Activated CD4-positive, alpha-beta T cell treated with anti-CD3 and anti-CD28 coated beads, Interleukin-2, amount 50 U/mL, for 48 hours (primary cell): ENCODE measurements at regions not wholly inside any gene's neighbourhood (a gene's known extent, or its start where the extent isn't known, plus 50 kb on each side); places are given as distances from the start of the nearest gene placed in this dataset.
"Not testable (repeated sequence)": the region's sequence is repeated elsewhere in the genome, so short reads cannot be mapped to it uniquely, and the experiment has no call there.

Experiments
- DNase-seq, 2 experiments: peaks; one replicate each; pipeline ENCODE4 v3.0.0-alpha.2; 2020

GRCh38 chr12:59344224-59344623 lies 251.6 kb upstream of the SLC16A7 start:
- no peak for DNase-seq

DNA sequence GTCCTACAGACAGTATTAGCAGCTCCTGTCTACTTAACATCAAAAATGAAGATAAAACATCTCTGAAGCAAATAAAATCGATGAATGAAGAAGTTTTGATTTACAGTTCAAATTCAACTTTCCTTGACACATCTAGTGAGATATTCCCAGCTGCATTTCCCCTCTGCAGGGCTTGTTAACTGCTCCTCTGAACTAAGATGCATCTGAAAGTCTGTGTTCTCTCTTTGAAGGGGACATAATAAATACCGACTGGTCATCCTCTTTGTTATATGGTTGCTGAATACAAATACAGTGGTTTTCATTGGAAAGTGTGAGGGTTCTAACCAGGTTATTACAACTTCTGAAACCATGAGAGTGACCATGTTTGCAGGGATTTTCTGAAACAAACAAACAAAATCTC lies 266.4 kb upstream of the SLC16A7 start:
- no peak for DNase-seq

GRCh38 chr12:59328395-59329075 lies 267.3 kb upstream of the SLC16A7 start:
- not testable (repeated sequence) for DNase-seq

- DNase-seq: not testable (repeated sequence)
These were observed 269.4 kb upstream of the SLC16A7 start for GRCh38 chr12:59326457-59326856.

DNA sequence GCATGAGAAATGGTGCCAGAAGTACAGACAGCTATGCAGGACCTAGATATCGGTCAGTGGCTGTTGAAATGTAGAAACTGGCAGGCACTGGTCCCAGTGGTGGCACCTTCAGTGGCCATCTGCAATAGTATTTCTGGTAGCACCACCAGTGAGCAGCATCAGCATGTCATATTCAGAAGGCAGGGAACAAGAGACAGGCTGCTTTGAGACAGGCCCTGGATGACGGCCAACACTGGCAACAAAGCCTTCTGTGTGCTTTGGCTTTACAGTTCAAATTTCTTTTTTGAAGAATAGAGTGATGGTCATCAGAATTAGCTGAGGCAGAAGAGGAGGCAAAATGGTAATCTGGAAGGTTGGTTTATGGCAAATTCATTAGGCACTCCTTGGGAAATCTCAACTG lies 273.4 kb upstream of the SLC16A7 start:
- DNase-seq: no peak

GRCh38 chr12:59321278-59321677 lies 274.6 kb upstream of the SLC16A7 start:
- no peak for DNase-seq

GRCh38 chr12:59320112-59320511 lies 275.7 kb upstream of the SLC16A7 start:
- DNase-seq: no peak

DNA sequence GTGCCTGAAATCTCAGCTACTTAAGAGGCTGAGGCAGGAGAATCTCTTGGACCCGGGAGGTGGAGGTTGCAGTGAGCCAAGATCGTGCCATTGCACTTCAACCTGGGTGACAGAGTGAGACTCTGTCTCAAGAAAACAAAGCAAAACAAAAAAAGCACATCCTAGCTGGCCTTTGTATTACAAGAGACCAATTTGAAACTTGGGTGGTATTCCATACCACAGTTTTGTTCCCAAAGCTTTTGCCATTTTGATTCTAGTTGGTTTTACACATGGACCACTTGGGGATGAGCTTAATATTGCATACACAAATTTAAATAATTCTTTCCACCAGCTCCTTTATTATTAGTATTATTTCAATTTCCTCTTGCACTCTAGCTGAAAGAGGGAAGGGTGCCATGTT lies 276.9 kb upstream of the SLC16A7 start:
- no peak for DNase-seq

DNA sequence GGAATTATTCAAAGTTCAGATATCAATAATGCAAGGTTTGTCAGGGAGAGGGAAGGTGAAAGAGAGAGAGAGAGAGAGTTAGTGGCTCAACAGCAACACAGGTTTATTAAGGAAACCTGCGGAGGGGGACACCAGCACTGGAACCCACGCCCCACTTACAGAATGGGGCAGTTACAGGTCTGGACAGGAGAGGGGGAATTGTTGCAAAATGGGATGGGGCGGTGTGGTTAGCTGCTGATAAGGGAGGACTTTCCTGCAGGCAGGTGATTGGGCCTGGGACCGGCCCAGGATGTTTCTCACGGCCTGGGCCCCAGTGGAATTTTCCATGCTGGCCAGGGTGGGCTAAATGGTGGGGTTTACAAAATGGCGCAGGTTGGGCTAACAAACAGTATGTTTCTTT lies 278.2 kb upstream of the SLC16A7 start:
- DNase-seq: no peak

- DNase-seq: no peak
These were observed 278.9 kb upstream of the SLC16A7 start for GRCh38 chr12:59316938-59317337.

DNA sequence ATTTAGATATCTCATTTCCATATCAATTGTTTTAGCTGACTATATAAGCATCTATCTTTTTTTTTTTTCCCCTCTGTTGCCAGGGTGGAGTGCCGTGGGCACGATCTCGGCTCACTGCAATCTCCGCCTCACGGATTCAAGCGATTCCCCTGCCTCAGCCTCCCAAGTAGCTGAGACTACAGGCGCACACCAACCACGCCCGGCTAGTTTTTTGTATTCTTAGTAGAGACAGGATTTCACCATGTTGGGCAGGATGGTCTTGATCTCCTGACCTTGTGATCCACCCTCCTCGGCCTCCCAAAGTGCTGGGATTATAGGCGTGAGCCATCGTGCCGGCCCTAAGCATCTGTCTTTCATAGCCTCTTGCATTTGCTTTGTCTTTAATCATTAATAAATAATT lies 279.5 kb upstream of the SLC16A7 start:
- not testable (repeated sequence) for DNase-seq

DNA sequence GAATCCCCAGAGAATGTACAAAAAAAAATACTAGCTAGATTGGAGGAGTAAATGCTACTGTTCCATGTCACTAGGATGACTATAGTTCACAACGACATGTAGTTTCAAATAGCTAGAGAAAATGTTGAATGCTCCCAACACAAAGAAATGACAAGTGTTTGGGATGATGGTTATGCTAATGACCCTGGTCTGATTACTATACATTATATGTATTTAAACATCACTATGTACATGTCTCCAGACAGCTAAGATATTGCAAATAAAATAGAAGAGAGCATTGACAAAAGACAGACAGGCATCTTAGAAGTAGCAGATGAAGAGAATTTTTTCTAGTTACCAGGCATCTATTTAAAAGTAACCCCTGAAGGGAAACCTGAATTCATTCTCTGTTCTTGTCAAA lies 281.6 kb upstream of the SLC16A7 start:
- DNase-seq: no peak

DNA sequence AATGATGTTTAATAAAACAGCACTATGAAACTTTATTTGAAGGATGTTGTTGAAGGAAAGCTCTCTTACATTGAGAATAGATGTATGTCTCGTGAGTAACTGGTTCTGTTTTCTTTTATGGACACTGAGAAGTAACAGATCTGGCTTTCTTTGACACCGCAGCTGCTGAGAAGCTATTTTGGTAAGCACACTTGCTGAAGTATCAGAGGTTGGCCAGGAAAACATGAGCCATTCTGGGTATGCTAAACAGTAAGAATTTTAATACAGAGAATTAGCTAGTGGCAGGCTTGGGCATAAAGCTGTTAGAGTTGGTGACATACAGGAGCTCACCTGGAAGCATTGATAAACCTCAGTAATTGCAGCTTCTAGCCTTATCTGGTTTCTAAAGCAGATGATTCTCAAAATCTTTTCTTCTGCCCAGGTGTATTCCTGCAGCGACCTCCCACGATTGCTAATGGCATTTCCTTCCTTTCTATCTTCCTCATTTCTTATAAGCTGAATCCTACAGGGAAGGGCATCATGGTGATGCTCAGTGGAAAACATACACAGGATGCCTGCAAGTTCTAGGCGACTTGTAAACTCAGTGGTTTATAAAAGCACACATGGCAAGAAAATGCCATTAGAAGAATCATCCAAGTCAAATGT lies 291.6 kb upstream of the SLC16A7 start:
- DNase-seq: no peak

DNA sequence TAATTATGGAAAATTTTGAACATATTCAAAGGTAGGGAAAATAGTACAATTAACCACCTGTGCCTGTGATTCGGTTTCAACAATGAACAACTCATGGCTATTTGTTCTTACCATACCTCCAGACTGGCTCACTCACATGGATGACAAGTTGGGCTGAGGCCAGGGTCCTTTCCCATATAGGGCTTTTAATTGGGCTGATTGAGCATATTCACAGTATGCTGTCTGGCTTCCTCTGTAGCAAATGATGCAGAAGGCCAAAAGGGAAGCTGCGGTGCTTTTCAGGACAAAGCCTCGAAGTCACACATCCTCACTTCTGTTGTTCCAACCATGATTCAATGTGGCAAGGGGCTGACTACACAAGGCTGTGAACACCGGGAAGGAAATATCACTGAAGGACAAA lies 297.5 kb upstream of the SLC16A7 start:
- DNase-seq: no peak

- no peak for DNase-seq
These were observed 301.6 kb upstream of the SLC16A7 start for GRCh38 chr12:59294221-59294620.

- no peak for DNase-seq
These were observed 312.8 kb upstream of the SLC16A7 start for GRCh38 chr12:59282999-59283398.

DNA sequence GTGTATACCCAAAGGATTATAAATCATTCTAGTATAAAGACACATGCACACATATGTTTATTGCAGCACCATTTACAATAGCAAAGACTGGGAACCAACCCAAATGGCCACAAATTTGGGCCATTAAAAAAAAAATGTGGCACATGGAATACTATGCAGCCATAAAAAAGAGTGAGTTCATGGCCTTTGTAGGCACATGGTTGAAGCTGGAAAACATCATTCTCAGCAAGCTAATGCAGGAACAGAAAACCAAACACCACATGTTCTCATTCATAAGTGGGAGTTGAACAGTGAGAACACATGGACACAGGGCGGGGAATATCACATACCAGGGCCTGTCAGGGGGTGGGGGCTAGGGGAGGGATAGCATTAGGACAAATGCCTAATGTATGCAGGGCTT lies 322.3 kb upstream of the SLC16A7 start:
- not testable (repeated sequence) for DNase-seq

DNA sequence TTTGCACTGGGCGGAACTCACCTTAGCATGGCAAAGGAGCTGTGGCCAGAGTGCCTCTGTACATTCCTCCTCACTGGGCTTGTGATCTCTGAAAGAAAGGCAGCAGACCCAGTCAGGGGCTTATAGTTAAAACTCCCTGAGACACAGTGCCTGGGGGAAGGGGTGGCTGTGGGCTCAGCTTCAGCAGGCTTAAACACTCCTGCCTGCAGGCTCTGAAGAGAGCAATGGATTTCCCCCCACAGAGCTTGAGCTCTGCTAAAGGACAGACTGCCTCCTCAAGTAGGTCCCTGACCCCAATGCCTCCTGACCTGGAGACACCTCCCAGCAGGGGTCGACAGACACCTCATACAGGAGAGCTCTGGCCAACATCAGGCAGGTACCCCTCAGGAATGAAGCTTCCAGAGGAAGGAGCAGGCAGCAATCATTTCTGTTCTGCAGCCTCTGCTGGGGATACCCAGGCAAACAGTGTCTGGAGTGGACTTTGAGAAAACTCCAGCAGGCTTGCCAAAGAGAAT lies 327.5 kb upstream of the SLC16A7 start:
- no peak for DNase-seq

DNA sequence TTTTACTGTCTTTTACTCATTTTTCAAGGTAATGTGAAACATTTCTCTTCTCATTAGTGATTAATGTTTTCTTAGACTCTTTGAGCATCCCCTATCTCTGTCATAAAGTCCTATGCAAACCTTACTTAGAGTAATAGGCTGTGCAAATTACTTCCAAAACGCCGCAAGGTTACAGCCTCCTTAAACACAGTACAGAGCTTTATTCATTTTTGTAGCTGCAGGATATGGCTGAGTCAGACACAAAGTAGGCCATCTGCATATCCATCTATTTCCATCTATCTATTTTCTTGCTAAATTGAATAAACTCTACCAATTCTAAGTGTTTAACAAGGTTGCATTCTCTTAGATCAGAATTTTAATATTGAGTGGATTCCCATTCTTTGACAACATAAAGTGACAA lies 335.6 kb upstream of the SLC16A7 start:
- no peak for DNase-seq

GRCh38 chr12:59252731-59253130 lies 332.4 kb upstream of the LRIG3 start:
- no peak for DNase-seq

DNA sequence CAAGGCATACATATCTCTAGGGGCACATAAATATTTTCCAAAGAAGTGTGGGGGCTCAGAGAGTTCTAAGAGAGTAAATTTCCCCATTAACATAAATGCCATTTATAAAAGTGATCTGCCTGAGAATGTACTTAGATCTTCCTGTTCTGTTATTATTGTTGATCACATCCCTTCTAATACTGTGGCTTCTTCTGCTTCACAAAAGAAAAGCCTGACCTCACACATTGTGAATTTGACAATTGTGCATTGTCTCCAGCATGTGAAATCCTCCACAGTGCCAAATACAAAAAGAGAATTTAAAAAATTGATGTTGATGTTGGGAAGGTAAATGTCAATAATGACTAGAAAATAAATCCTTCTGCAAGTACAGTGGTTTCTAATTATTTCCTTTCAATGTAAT lies 330.5 kb upstream of the LRIG3 start:
- no peak for DNase-seq

DNA sequence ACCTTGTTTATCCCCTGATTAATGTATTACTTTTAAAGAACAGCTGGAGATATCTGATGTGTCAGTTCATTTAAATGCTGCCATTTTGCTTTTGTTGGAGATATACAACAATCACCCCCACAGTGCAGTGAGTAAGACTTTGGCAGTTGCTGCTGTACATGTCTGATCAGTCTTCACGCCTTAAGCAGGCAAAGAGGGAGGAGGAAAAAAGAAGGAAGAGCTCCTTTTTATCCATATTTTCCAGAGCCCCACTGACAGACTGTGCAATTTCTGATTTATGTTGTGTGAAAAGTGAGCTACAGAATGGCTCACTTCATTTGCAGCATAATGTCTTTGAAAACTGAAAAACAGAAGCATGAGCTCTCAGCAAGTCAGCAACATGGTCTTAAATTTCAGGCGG lies 319.7 kb upstream of the LRIG3 start:
- no peak for DNase-seq

DNA sequence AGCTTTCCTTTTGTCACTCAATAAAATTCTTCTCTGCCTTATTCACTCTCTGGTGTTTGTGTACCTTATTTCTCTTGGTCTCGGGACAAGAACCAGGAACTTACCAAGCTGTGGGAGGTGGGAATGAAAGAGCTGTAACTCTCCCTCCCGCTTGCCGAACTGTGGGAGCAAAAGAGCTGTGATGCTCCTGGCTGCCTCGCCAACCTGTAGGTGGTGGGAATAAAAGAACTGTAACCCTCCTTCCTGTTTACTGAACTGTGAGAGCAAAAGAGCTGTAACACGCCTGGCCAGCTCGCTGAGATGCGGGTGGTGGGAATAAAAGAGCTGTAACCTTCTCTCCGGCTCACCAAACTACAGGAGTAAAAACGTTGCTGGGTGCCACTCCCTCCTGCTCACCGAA lies 314.1 kb upstream of the LRIG3 start:
- DNase-seq: no peak

- no peak for DNase-seq
These were observed 310.0 kb upstream of the LRIG3 start for GRCh38 chr12:59230334-59230733.

DNA sequence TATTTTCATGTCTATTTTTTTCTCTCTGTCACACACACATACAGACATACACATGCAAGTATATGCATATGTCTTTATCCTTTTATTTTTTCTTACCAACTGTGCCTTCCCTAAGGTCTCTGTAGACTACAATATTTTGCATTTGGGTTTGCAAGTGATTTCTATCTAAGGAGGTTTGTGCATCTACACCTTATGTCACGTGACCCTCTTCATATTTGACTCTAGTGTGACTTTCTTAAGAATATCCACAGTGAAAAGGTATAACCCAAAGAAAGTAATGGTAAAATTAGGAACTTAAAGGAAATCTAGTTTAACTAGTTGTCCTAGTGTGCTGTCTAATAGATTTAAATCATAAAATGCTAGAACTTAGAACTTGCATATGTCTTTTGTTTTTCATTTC lies 298.8 kb upstream of the LRIG3 start:
- DNase-seq: no peak
